Left cardiac atrium (tissue), 4 donors: ENCODE measurements at regions not wholly inside any gene's neighbourhood (a gene's known extent, or its start where the extent isn't known, plus 50 kb on each side); places are given as distances from the start of the nearest gene placed in this dataset.

Experiments
- ATAC-seq, 2 donors: fragments of 200-7000 bp; cut with Tn5 transposase; one replicate each; pipeline ENCODE4 v1.9.1; 2020; ENCODE audit warnings: mild to moderate bottlenecking in 2 of 2, moderate library complexity in 2 of 2
- DNase-seq: peaks from one replicate; pipeline ENCODE4 v3.0.0-alpha.2; 2020
- intact Hi-C, 2 donors: fragments of 100-400 bp; cut with DNase I; formaldehyde crosslinking; loops; one replicate each; pipeline versions ENCODE4 v1.14.1 to v1.15.1; 2022 to 2023
- donor health status: DM: no; HTN: yes; CAD: no.
- donor health status: DM: no; HTN: yes; CAD: no; lungs with severe emphysema.
- donor health status: DM: yes; HTN: yes; CAD: no.
- donor health status: Dilated cardiomyopathy.

DNA sequence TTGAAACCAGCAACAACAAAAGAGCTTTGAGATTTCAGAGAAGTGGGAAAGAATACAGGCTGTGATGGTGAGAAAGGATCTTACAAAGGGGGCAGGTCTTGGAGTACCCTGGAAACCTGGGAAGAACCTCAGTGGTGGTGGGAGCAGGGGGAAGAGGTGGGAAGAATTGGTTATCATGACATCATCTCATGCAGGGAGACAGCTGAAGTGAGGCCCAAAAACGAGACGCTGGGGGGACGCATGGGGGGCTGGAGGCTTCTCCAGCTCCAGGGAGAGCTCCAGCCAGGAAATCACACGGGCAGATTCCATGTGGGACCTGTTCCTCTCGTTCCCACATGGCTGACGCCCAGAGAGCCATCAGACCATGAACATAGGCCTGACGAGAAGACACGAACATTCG lies 177.3 kb upstream of the RNF32 start:
- no peak for DNase-seq
- intact Hi-C loops, result no loop called here
- ATAC-seq, result no peak

DNA sequence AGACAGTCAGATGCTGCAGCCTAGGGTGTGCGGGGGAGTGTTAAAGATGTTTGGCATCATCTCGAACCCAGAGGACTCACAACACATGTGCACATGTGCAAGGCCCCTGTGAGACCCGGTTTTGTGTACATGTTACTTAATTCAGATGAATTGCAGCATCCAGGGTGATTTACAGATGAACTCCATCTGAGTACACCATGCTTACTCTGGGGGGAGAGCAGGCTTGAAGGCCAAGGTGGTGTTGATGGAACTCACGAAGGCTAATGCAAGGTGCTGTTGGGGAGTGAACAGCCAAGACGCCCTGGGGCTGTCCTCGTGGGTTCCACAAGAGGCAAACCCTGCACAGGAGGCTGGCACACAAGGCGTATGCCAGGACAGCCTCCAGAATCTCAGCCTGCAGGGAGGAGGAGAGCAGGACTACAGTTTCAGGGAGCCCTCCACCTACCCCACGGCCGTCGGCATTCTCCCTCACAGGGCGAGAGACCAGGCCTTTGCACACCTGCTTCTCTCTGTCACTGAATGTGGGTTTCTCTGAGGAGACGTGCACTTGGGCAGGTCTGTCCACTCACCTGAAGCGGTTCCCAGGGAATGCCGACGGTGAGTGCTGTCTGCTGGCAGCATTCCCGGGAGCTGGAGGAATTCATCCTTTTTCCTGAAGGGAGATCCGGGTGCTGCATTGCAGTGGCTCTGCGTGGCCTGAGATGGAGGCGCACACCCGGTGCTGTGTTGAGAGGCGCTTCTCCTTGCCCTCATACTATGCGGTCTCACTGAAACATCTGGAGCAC lies 178.5 kb upstream of the RNF32 start:
- ATAC-seq (no peak), DNase-seq (no peak)
- intact Hi-C loops, result no loop called here

DNA sequence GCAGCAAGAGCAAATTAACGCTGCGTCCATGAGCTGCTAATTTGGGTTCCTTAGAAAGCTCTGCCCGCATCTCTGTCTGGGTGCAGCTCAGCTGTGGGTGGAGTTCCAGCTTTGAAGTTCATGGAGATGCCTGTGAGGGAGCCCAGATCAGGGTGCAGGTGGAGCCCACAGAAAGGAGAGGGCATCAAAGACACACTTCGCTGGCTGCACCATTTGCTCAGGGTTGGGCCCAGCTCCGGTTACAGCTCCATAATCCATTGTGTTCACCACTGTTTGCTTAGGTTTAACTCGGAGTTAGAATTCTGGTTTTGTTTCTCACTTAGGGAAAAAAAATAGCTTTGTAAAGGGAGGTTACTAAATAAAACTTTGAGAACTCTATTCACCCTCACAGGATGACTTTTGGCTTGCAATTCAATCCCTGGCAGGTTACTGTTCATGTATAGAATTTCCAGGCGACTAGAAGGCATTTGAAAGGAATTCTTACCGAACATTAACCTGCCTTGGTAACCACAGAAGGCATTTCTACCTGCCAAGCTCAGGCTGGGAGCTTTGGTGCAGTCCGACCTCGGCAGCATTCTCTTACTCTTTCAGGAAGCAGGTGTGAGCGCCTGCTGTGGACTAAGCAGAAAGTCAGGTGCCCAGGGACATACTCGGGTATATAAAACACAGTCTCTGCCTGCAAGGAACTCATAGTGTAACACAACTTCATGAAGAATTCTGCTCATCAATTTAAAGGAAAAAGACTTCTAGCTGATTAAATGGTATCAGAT lies 179.5 kb upstream of the RNF32 start:
- DNase-seq (no peak), ATAC-seq (no peak)
- intact Hi-C loops, result no loop called here

DNA sequence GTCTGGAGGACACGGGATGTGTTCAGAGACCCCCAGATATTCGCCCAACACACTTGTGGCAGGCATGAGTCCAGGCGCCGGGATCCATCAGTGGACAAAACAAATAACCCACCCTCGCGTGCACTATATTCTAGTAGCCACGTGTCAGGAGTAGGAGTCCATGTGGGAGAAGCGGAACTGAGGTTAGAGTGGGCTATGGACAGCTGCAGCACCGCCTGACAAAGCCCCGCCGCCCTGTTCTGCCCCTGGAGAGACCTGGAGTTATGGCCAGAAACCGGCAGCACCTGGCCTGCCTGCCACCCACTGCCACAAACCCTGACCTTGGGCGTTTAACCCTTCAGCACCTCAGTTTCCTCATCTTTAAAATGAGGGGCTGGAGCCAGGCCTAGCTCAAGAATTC lies 181.0 kb upstream of the RNF32 start:
- intact Hi-C loops, result no loop called here
- ATAC-seq, result no peak
- no peak for DNase-seq

DNA sequence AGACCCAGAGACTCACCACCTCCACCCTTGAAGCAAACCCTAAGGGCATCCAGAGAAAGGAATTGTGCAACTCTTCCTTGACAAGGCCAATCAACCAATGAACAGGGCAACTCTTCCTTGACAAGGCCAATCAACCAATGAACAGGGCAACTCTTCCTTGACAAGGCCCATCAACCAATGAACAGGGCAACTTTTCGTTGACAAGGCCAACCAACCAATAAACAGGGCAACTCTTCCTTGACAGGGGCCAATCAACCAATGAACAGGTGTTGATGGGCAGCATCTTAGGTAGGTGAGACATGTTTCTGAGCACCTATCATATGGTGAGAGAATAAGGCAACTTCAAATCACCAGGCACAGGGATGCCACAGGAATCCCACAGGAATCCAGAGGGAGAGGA lies 181.5 kb upstream of the RNF32 start:
- ATAC-seq (no peak), DNase-seq (no peak)
- intact Hi-C loops, result no loop called here

DNA sequence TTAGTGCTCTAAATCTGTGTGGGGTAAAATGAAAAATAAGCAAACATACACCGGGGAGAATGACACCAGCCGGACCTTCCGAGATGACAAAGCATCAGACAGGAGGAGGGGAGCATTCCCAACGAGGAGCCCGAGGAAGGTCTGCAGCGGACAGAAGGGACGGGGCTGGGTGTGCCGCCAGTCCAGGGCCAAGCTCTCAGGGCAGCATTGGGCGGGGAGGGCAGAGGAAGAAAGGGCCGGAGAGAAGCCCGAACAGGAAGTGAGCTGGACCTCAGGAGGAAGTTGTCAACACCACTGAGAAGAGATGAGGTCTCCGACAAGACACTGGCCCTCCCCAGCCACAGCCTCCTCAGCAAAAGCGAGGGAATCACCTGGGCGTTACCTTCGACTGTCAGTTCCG lies 182.6 kb upstream of the RNF32 start:
- no peak for ATAC-seq
- intact Hi-C loops, result no loop called here
- DNase-seq, result no peak

DNA sequence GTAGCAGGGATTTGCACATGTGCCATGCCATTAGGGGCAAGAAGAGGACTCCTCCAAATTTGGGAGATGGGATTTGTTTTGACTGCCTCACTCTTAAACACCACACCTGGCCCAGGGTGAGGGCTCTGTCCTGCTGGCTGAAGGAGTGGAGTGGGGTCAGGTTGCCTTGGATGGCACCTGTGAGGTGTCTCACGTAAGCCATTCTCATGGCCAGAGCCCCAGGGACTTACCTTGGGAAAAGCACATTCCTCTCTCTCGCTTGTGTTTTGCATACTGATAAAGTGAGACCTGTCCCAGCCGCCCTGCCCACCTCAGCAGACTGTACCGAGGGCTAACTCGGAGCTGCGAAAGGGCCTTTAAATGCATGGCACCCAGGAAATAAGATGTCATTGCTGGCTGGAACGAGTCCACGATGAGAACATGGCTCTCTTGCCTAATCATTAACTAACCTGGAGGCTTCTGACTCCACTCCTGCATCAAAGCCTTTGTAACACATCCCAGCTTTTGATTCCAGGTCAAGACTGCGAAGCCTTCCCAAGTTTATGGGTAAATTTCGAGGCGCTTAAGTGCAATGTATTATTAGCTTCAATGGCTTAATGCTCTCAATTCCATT lies 184.0 kb upstream of the RNF32 start:
- no peak for DNase-seq
- intact Hi-C loops, result no loop called here
- ATAC-seq, result no peak

DNA sequence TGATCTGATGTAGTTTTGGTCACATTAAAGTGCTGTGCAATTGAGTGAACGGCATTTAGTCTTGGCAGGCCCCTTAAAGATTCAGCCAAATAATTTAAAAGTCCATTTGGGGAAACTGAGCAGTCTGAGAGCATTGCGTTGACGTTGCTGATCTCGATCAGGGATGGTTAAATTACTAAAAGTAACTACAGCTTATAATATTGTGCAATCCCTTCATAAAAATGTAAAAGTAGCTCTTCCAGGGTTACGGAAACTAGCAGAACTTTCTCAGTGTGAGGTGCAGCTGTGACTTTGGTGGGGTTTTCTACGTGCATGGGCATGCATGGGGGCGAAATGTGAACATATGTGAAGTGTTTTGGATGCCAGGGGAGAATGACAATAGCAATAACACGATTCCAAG lies 184.5 kb upstream of the RNF32 start:
- ATAC-seq, result no peak
- no peak for DNase-seq
- intact Hi-C loops, result no loop called here

DNA sequence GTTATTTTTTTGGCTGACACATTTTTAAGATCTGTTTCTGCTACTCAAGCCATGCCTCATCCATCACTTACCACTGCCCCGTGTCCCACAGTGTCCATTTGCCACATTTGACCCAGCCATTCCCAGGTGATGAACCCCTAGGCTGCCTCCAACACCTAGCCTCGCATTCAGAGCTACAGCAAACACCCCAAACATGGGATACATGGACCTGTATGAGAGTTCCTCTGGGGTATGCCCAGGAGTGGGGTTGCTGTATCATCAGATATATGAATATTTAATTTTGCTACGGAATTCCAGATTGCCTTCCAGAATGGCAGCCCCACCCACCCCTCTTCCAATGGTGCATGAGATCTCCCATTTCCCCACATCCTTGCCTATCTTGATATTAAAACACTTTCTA lies 190.1 kb upstream of the RNF32 start:
- DNase-seq, result no peak
- intact Hi-C loops, result no loop called here

DNA sequence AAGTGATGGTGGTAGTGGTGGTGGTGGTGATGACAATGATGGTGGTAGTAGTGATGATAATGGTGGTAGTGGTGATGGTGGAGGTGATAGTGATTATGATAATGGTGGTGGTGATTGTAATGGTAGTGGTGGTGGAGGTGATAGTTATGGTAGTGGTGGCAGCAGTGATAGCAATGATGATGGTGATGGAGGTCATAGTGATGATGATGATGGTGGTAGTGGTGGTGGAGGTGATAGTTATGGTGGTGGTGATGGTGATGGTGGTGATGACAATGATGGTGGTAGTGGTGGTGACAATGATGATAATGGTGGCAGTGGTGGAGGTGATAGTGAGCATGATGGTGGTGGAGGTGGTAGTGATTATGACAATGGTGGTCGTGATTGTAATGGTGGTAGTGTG lies 191.7 kb upstream of the RNF32 start:
- DNase-seq (no peak), ATAC-seq (no peak)
- intact Hi-C loops, result no loop called here

More for the DNA sequence above, 190.1 kb upstream of the RNF32 start:
- no peak for ATAC-seq

DNA sequence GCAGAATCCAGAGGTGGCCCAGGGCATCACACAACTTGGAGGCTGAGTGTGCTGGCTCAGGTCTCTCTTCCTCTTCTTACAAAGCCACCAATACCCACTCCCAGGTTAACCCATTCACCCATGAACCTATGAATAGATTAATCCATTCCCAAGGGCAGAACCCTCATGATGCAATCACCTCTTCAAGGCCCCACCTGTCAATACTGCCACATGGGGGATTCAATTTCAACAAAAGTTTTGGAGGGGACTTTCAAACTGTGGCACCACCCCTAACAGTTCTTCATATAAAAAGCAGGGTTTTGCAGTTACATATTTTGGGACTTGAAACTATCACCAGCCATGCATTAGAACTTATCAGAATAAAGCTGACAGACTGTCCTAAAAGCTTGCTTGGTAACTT lies 193.6 kb upstream of the RNF32 start:
- no peak for DNase-seq
- intact Hi-C loops, result no loop called here
- no peak for ATAC-seq

DNA sequence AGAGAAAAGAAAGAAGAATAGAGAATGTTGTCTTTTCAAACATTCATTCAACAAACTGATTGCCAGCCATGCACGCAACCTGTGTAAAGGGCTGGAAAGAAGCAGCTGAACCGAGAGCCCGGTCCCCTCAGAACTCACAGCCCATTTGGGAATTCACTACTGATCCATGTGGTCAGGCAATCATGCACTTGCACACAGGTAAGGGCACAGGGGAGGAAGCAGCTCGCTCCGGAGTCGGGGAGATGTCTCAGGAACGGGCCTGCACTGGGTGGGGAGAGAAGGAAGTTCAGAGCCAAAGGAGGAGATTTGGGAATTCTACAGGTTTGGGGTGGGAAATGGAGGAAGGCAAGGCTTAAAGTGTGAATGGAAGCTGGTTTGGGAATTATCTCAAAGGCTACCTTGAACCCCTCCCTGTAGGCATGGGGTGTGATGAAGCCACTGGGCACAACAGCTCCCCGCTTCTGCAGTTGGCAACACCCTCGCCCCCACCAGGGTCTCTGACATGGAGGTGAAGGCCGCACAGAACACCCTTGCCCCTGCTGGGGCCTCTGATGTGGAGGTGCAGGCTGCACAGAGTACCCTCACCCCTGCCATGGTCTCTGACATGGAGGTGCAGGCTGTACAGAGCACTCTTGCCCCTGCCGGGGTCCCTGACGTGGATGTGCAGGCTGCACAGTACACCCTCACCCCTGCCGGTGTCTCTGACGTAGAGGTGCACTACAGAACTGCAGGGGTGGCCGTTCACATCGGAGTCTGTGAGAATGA lies 194.4 kb upstream of the RNF32 start:
- DNase-seq (no peak), ATAC-seq (no peak)
- intact Hi-C loops, result no loop called here

DNA sequence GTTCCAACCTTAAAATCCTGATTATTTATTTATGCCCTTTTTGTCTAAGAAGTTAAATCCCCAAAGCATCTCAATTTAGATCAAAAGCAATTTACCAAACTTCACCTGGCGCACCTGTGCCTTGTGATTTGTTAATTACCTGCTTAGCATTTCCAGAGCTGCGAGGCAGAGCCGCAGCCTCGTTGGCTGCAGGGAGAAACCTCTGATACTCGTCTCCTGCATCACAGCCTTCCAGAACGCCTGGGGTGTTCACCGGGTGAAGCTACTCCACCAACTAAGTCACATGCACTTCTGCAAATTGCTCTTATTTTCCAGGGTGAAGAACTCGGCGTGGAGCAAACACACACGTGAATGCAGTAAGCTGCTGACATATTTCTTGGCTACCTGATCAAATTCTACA lies 198.1 kb upstream of the RNF32 start:
- intact Hi-C loops, result no loop called here
- DNase-seq (no peak), ATAC-seq (no peak)

DNA sequence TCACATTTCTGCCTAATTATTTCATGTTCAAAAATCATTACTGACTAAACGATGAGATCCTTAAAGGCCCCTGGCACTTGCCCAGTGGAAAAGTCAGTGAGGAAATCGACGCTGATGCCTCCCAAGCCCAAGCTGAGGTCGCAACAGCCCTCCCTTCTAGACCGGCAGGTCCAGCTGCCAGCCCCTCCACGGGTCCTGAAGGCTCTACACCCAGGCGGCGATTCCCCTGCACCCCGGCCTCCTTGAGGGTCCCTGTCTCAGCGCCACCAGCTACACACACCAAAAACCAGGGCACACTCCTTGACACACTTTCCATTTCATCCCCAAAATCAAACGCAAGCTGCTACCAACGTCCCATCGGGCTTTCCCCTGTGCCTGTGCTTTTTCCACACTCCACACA lies 200.1 kb upstream of the RNF32 start:
- ATAC-seq, result no peak
- DNase-seq, result no peak
- intact Hi-C loops, result no loop called here

DNA sequence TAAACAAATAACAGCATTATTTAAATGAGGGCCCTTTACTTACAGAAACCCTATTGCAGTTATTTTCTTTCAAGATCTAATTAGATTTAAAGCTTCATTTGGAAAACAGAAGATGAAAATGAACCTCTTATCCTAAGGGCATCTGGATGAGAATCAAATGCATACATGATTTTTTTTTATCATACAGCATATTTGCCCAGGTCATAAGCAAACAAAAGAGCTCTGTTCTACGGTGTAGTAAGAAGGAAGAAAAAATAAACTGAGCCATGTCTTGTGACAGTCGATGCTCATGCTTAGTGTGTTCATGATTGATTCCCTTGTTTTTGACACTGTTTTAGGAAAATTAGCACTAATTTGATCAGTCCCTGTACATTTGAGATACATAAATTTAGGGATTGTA lies 202.6 kb upstream of the RNF32 start:
- DNase-seq (no peak), ATAC-seq (no peak)
- intact Hi-C loops, result no loop called here

DNA sequence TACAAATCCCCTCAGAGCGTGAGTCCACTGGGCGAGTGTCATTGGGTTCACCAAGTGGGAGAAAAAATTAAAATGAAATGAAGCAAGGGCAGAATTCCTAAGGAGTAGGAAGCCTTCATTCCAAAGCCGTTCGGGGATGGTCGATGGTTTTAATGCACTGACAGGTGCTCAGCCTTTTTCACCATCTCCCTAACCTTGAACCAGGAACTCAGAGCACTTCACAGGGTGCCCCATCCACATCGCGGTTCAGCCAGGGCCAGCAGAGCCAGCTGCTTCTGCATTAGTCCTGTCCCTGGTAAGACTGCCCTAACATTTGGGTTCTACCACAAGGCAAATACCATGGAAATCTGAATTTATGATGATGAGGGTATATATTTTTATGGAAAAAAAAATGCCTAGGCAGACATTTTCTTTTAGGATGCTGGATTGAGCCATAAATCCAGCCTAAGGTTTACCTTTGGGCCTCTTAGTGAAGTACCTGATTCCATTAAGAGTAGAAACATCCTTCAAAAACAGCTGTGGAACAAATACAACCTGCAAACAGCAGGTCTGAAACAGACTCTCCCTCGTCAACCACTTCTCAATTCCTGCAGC lies 203.5 kb upstream of the RNF32 start:
- DNase-seq (no peak), ATAC-seq (no peak)
- intact Hi-C loops, result no loop called here

DNA sequence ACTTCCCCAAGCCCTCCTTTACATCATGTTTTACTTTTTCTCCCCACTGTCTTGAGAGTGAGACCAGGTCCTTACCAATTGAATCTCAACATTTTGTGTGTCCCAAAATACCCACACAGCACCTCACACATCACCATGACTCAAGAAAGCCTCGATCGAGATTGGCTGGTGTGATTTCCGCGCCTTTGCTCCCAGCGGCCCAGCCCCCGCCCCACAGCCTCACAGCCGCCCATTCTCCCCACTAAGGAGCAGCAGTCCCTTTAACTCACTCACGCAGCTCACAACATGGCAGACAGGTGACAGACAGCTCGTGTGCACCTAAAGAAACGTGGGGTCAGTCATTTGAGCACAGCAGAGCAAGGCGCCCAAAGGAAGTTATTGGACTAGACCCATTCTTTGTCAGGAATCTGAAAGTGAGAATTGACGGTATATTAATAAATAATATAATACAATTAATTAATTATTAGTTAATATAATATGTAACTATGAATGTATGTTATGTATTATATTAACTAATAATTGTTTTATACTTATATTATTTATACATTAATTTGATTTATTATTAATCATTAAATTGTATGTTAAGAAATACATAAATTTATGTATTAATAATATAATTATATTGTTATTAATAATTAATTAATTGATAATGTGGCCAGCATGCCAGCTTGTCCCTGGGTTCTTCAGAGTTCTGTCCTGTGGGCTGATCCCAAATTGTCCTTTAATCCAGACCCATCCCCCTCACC lies 204.9 kb upstream of the RNF32 start:
- ATAC-seq (no peak), DNase-seq (no peak)
- intact Hi-C loops, result no loop called here

DNA sequence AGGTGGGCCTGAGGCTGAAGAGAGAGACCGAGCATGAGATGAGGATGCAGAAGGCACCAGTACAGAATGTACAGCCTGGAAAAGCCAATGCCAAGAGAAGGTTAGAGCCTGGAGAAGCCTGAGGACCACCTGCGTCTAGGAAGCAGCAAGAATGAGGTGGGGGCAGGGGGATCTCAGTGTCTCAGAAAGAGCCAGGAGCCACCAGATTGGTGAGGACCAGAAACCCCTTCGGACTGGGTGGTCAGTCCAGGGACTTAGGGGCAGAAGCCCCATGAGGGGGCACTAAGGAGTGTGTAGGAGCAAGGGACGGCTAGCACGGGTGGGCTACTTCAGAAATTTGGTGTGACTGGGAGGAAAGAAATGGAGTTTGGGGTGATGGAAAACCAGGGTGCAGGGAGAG lies 205.9 kb upstream of the RNF32 start:
- DNase-seq, result no peak
- ATAC-seq, result no peak

DNA sequence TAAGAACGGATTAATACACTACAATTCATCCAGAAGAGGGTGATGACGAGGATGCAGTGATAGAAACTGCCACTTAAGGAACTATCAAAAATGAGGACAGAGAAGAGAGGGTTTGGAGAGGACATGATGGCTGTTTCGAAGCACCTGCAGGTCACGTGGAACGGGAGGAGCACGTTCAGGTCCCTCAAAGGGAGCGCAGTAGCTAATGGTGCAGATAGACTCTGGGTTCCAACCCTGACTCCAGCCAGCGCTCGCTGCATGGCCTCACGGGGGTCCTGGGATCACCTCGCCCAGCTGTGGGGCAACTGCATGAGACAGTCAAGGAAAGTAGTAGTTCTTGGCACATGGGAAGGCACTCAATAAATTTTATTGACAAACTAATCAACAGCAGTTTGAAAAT lies 208.6 kb upstream of the RNF32 start:
- ATAC-seq (no peak), DNase-seq (no peak)
- intact Hi-C loops, result no loop called here

More for the DNA sequence above, 205.9 kb upstream of the RNF32 start:
- intact Hi-C loops, result no loop called here
